ENCODE measurements at regions not wholly inside any gene's neighbourhood (a gene's known extent, or its start where the extent isn't known, plus 50 kb on each side); places are given as distances from the start of the nearest gene placed in this dataset.

GRCh38 chr2:60377825-60378224 is 175.6 kb downstream of the BCL11A start:
- TF ChIP-seq CTCF (IDR thresholded peaks at IDR 0.05) (no peak), EZH2 (IDR thresholded peaks at IDR 0.05; ENCODE audit: borderline replicate concordance, insufficient read depth, low read depth, low read length, poor library complexity, severe bottlenecking) (no peak)
